GM12874 (cell line): ENCODE measurements at regions not wholly inside any gene's neighbourhood (a gene's known extent, or its start where the extent isn't known, plus 50 kb on each side); places are given as distances from the start of the nearest gene placed in this dataset.

Experiments used
- CTCF ChIP-seq: IDR thresholded peaks from 2 replicates; pipeline ENCODE4 v1.5.1; 2011; ENCODE audit warnings: low read depth, mild to moderate bottlenecking, control low read depth, low read length, moderate library complexity; ENCODE audit not compliant: insufficient read depth

DNA sequence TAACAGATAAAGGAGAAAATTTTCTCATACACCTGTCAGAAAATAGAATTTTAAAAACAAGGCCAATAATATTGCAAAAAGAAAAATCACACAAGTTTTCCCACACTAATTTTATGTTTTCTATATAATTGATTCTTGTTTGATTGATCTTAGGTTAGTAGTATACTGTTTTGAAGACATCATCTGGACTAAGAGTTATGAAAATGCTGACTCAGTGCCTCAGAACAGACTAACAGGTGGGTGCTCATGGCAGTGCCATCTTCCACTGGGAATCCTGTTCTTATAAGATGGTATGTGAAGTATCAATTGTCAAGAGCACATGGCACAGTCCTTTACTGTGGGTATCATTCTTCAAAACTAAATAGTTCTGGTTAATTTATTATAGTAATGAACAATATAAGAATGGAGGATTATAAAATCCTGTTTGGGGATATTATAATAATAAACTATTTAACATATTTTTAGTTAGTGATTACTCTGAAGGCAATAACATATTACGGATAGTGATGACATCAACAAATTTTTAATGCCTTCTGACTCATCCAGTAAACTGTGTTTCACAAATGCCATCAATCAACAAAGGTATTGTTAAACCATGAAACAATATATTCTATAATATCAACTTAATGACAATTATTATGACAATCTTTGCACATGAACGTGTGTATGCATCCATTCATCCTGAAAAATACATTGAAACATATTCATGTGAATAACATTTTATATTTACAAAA lies 384.6 kb upstream of the KHDRBS2 start:
- TF ChIP-seq CTCF, result no peak

GRCh38 chr6:62669831-62670230 lies 383.8 kb upstream of the KHDRBS2 start:
- no peak for TF ChIP-seq CTCF

DNA sequence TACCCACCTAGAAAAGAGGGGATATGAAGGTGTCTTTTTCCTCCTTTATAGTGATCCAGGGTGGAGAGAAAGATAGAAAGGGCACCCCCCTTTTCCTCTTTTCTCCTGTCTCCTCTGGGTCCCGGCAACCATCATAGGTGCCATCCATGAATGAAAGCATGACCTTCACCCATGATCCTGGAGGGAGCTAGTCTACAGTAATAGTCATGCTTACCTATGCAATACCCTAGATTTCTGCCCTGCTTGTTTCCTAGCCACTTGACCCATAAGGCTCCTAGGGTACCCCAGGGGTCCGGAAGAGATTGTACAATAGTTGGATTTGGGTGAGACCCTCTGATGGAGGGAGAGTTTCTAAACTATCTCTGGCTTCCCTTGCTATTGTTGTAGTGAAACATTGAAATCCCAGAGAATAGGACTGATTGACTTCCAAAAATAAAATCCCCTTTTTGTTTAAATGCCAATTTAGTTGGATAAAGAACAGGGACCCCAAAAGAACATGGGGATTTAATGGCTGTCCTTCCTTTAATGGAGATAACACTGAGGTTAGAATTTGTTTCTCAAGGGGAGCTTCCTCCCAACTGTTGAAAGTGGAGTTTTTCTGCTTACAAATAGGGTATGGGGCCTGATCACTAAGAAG lies 366.8 kb upstream of the KHDRBS2 start:
- no peak for TF ChIP-seq CTCF

- TF ChIP-seq CTCF, result no peak
These were observed 359.2 kb upstream of the KHDRBS2 start for GRCh38 chr6:62645274-62645673.

GRCh38 chr6:62640749-62641148 lies 354.7 kb upstream of the KHDRBS2 start:
- TF ChIP-seq CTCF, result no peak

DNA sequence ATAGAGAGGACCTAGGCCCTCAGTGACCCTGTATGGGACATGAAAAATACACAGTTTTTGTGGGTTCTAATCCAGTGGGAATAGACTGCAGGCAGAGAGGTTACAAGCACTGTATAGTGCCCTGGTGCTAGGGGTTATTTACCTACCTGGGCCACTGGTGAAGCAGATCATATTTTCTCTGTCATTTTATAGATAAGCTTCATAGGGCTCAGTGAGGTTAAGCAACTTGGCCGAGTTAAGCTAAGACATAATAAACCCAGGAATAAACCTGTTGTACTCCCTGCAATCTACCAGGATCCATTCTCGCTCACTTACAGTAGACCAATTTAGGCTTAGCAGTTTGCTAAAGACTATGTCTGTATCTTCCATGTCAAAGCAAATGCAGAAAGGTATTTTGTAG lies 340.6 kb upstream of the KHDRBS2 start:
- TF ChIP-seq CTCF, result no peak

- no peak for TF ChIP-seq CTCF
These were observed 338.0 kb upstream of the KHDRBS2 start for GRCh38 chr6:62623846-62624532.
